ENCODE measurements at regions not wholly inside any gene's neighbourhood (a gene's known extent, or its start where the extent isn't known, plus 50 kb on each side); places are given as distances from the start of the nearest gene placed in this dataset.

- Histone ChIP-seq H4K20me1 (ENCODE audit: insufficient read depth, low read length) (no peaks in the 10 kb centered on the region), H3K9me3 (replicated peaks; ENCODE audit: insufficient read depth, low read length) (no peaks in the 10 kb centered on the region), H3F3A (ENCODE audit: insufficient read depth, low read length) (no peaks in the 10 kb centered on the region), H3K4me1 (ENCODE audit: low read length) (no peaks in the 10 kb centered on the region), H3K36me3 (replicated peaks; ENCODE audit: insufficient read depth, low read length) (no peaks in the 10 kb centered on the region), H3K27me3 (replicated peaks; ENCODE audit: insufficient read depth, low read length) (no peaks in the 10 kb centered on the region), H3K27ac (ENCODE audit: low read length) (no peak overlapping the region), H3K9ac (ENCODE audit: low read length) (no peak overlapping the region), H3K79me2 (ENCODE audit: low read length) (no peaks in the 10 kb centered on the region), H3K9me2 (replicated peaks; ENCODE audit: insufficient read depth, low read length) (no peaks in the 10 kb centered on the region), H2AFZ (ENCODE audit: low read length) (no peak overlapping the region), H3K4me2 (ENCODE audit: low read depth, low read length) (no peak overlapping the region), H3K4me3 (ENCODE audit: low read length) (no peak overlapping the region)
- TF ChIP-seq EZH2 (optimal IDR thresholded peaks at IDR 0.05; ENCODE audit: low read depth, low read length): no peak
- TF ChIP-seq CTCF (IDR thresholded peaks at IDR 0.05; ENCODE audit: low read length): no peak
- no peak for TF ChIP-seq EZH2phosphoT487 (IDR thresholded peaks at IDR 0.05; ENCODE audit: low read length)
- no peak for DNase-seq
Observed at GRCh38 chr18:5779922-5780321, 115.4 kb downstream of the TMEM200C start.

- Histone ChIP-seq H3K4me2 (ENCODE audit: low read depth, low read length) (no peak overlapping the region), H3K79me2 (ENCODE audit: low read length) (no peaks in the 10 kb centered on the region), H2AFZ (ENCODE audit: low read length) (no peak overlapping the region), H3K4me1 (ENCODE audit: low read length) (no peaks in the 10 kb centered on the region), H3K27ac (ENCODE audit: low read length) (no peak overlapping the region), H3K9me3 (replicated peaks; ENCODE audit: insufficient read depth, low read length) (no peaks in the 10 kb centered on the region), H4K20me1 (ENCODE audit: insufficient read depth, low read length) (no peaks in the 10 kb centered on the region), H3K9me2 (replicated peaks; ENCODE audit: insufficient read depth, low read length) (no peaks in the 10 kb centered on the region), H3K4me3 (ENCODE audit: low read length) (no peak overlapping the region), H3K27me3 (replicated peaks; ENCODE audit: insufficient read depth, low read length) (no peaks in the 10 kb centered on the region), H3K9ac (ENCODE audit: low read length) (no peak overlapping the region), H3K36me3 (replicated peaks; ENCODE audit: insufficient read depth, low read length) (no peaks in the 10 kb centered on the region), H3F3A (ENCODE audit: insufficient read depth, low read length) (no peaks in the 10 kb centered on the region)
- no peak for TF ChIP-seq EZH2 (optimal IDR thresholded peaks at IDR 0.05; ENCODE audit: low read depth, low read length)
- TF ChIP-seq CTCF (IDR thresholded peaks at IDR 0.05; ENCODE audit: low read length): no peak
- TF ChIP-seq EZH2phosphoT487 (IDR thresholded peaks at IDR 0.05; ENCODE audit: low read length): no peak
- no peak for DNase-seq
Observed at GRCh38 chr18:5772306-5773105, 122.8 kb downstream of the TMEM200C start.

GRCh38 chr18:5771343-5771742 lies 124.0 kb downstream of the TMEM200C start:
- no peak overlapping the region for H3K4me3 ChIP-seq (ENCODE audit: low read length)
- no peaks in the 10 kb centered on the region for H3F3A ChIP-seq (ENCODE audit: insufficient read depth, low read length)
- no peaks in the 10 kb centered on the region for H3K9me3 ChIP-seq (replicated peaks; ENCODE audit: insufficient read depth, low read length)
- H3K27me3 ChIP-seq (replicated peaks; ENCODE audit: insufficient read depth, low read length): no peaks in the 10 kb centered on the region
- no peaks in the 10 kb centered on the region for H3K4me1 ChIP-seq (ENCODE audit: low read length)
- H2AFZ ChIP-seq (ENCODE audit: low read length): no peak overlapping the region
- H3K9ac ChIP-seq (ENCODE audit: low read length): no peak overlapping the region
- H3K27ac ChIP-seq (ENCODE audit: low read length): no peak overlapping the region
- TF ChIP-seq EZH2 (optimal IDR thresholded peaks at IDR 0.05; ENCODE audit: low read depth, low read length) (no peak), CTCF (IDR thresholded peaks at IDR 0.05; ENCODE audit: low read length) (no peak), EZH2phosphoT487 (IDR thresholded peaks at IDR 0.05; ENCODE audit: low read length) (no peak)
- DNase-seq: no peak
- H3K9me2 ChIP-seq (replicated peaks; ENCODE audit: insufficient read depth, low read length): no peaks in the 10 kb centered on the region
- no peaks in the 10 kb centered on the region for H3K36me3 ChIP-seq (replicated peaks; ENCODE audit: insufficient read depth, low read length)
- no peak overlapping the region for H3K4me2 ChIP-seq (ENCODE audit: low read depth, low read length)
- H4K20me1 ChIP-seq (ENCODE audit: insufficient read depth, low read length): no peaks in the 10 kb centered on the region
- no peaks in the 10 kb centered on the region for H3K79me2 ChIP-seq (ENCODE audit: low read length)
